K562 (cell line): ENCODE measurements at regions not wholly inside any gene's neighbourhood (a gene's known extent, or its start where the extent isn't known, plus 50 kb on each side); places are given as distances from the start of the nearest gene placed in this dataset.

ENCODE experiments used
- ATAC-seq: fragments of 200-7000 bp; cut with Tn5 transposase; 3 replicates; pipeline ENCODE4 v1.9.1; 2020; ENCODE audit warnings: moderate library complexity
- BruUV-seq: library from RNA; stranded (reverse); fragments of 400-500 nt; replicated peaks from 2 replicates; lab custom pipeline; 2021; lab: Mats Ljungman, UMichigan
- CTCF ChIA-PET: fragments of 300-600 bp; formaldehyde crosslinking; extraction: SDS; loops from one replicate; lab custom pipeline; 2021; ENCODE audit warnings: low intra/inter-chr PET ratio; lab: Yijun Ruan, JAX
- POLR2A ChIA-PET: fragments of 300-600, 350-650 bp; sonication (Branson Sonifier 250); formaldehyde crosslinking; extraction: SDS; loops from one replicate; lab custom pipeline; 2021; ENCODE audit warnings: antibody characterized with exemption, inconsistent platforms; lab: Yijun Ruan, JAX
- DNase-seq, 4 experiments: peaks; one replicate each; pipeline versions ENCODE4 v3.0.0 to v3.0.0-alpha.2; 2011 to 2018; ENCODE audit warnings: low spot score in 3 of 4, mixed read lengths in 3 of 4; ENCODE audit errors: extremely low read depth in 1 of 4
- FAIRE-seq: peaks from 2 replicates; lab custom pipeline; 2011; peaks lifted over from hg19 to GRCh38; lab: Jason Lieb, UNC
- H2AFZ ChIP-seq: 2 replicates; pipeline ENCODE4 v1.6.0; 2011; ENCODE audit warnings: low read depth, low read length, control low read depth, inconsistent platforms
- H3K27ac ChIP-seq: fragments of 200-600 bp; 3 replicates; pipeline ENCODE4 v1.8.0; 2011; ENCODE audit warnings: low read depth, mild to moderate bottlenecking, control low read depth, inconsistent platforms, low read length, moderate library complexity, mixed read lengths; ENCODE audit errors: extremely low read depth
- H3K27me3 ChIP-seq, 2 experiments: fragments of 300-600 bp in 1 of 2; 2 replicates in 1 of 2; 3 replicates in 1 of 2; pipeline versions ENCODE4 v1.6.0 to v1.8.0; 2011; ENCODE audit warnings: inconsistent platforms in 2 of 2, low read length in 2 of 2, mild to moderate bottlenecking in 1 of 2, mixed read lengths in 1 of 2, moderate library complexity in 1 of 2; ENCODE audit not compliant: control insufficient read depth in 2 of 2, insufficient read depth in 2 of 2
- H3K36me3 ChIP-seq: fragments of 300-600 bp; 3 replicates; pipeline ENCODE4 v1.8.0; 2011; ENCODE audit warnings: mild to moderate bottlenecking, low read length, inconsistent platforms; ENCODE audit not compliant: control insufficient read depth, insufficient read depth
- H3K4me1 ChIP-seq, 2 experiments: fragments of 200-600 bp in 1 of 2; replicated peaks in 1 of 2; 2 replicates in 1 of 2; 3 replicates in 1 of 2; pipeline versions ENCODE4 v1.5.1 to v1.8.0; 2011; ENCODE audit warnings: inconsistent platforms in 2 of 2, low read length in 2 of 2, mild to moderate bottlenecking in 1 of 2, mixed read lengths in 1 of 2, moderate library complexity in 1 of 2; ENCODE audit not compliant: control insufficient read depth in 2 of 2, insufficient read depth in 2 of 2
- H3K4me2 ChIP-seq: 2 replicates; pipeline ENCODE4 v1.6.1; 2011; ENCODE audit warnings: low read length, control low read depth, inconsistent platforms, mixed read lengths; ENCODE audit not compliant: insufficient read depth
- H3K4me3 ChIP-seq: fragments of 200-600 bp; sonication (generic), shearing (Covaris generic); 2 replicates; pipeline ENCODE4 v1.5.1; 2016; ENCODE audit warnings: control low read depth, inconsistent platforms
- H3K79me2 ChIP-seq: fragments of 200-600 bp; 3 replicates; pipeline ENCODE4 v1.8.0; 2011; ENCODE audit warnings: low read length, inconsistent platforms; ENCODE audit not compliant: control insufficient read depth, insufficient read depth
- H3K9ac ChIP-seq, 2 experiments: 2 replicates each; pipeline versions ENCODE4 v1.6.0 to v1.6.1; 2011; ENCODE audit warnings: low read depth in 2 of 2, low read length in 2 of 2, control low read depth in 1 of 2, inconsistent platforms in 1 of 2, mild to moderate bottlenecking in 1 of 2, mixed read lengths in 1 of 2; ENCODE audit not compliant: insufficient read depth in 1 of 2
- H3K9me1 ChIP-seq: one replicate; pipeline ENCODE4 v1.6.0; 2011; ENCODE audit warnings: inconsistent platforms, mild to moderate bottlenecking, low read length, moderate library complexity; ENCODE audit not compliant: control insufficient read depth, insufficient read depth
- H3K9me3 ChIP-seq: replicated peaks from 2 replicates; pipeline ENCODE4 v1.5.1; 2011; ENCODE audit warnings: low read depth, low read length, inconsistent platforms; ENCODE audit not compliant: control insufficient read depth, insufficient read depth
- H4K20me1 ChIP-seq: replicated peaks from 2 replicates; pipeline ENCODE4 v1.6.1; 2011; ENCODE audit warnings: low read length, inconsistent platforms, mixed read lengths; ENCODE audit not compliant: control insufficient read depth, insufficient read depth
- ATF2 ChIP-seq: sonication (generic); formaldehyde crosslinking; IDR thresholded peaks from 2 replicates; pipeline ENCODE4 v1.8.1; 2022; ENCODE audit warnings: missing genetic modification reagents
- CHD2 ChIP-seq: IDR thresholded peaks from 2 replicates; pipeline ENCODE4 v1.6.1; 2011; ENCODE audit warnings: low read depth, low read length
- GATAD2B ChIP-seq: fragments of 450-650 bp; IDR thresholded peaks from 2 replicates; pipeline ENCODE4 v1.6.1; 2017; ENCODE audit warnings: mild to moderate bottlenecking, borderline replicate concordance
- GTF2F1 ChIP-seq: IDR thresholded peaks from 2 replicates; pipeline ENCODE4 v1.6.1; 2011; ENCODE audit warnings: low read depth, low read length, improper control_type of control experiment
- MEIS2 ChIP-seq: fragments of 450-650 bp; IDR thresholded peaks from 2 replicates; pipeline ENCODE4 v1.6.1; 2014; ENCODE audit warnings: mild to moderate bottlenecking; ENCODE audit not compliant: partially characterized antibody
- NR0B1 ChIP-seq: fragments of 450-650 bp; IDR thresholded peaks from one replicate; pipeline ENCODE4 v1.6.1; 2018; ENCODE audit warnings: mild to moderate bottlenecking, moderate library complexity; ENCODE audit not compliant: partially characterized antibody
- SRSF7 ChIP-seq: fragments of 200-400 bp; formaldehyde crosslinking; optimal IDR thresholded peaks from 2 replicates; pipeline ENCODE3; 2017; ENCODE audit warnings: mild to moderate bottlenecking, low read depth, low read length
- ZKSCAN8 ChIP-seq: fragments of 200-800 bp; sonication (Bioruptor generic); IDR thresholded peaks from 2 replicates; pipeline ENCODE4 v1.6.1; 2016; ENCODE audit warnings: missing genetic modification characterization, missing compliant biosample characterization
- ZNF318 ChIP-seq, 2 experiments: fragments of 450-650 bp; IDR thresholded peaks; 2 replicates each; pipeline ENCODE4 v1.6.1; 2016; ENCODE audit warnings: mild to moderate bottlenecking in 2 of 2, borderline replicate concordance in 1 of 2, low read depth in 1 of 2, moderate library complexity in 1 of 2
- WGBS: fragments of 100-300 bp; shearing (Covaris generic); methylation state at CpG from one replicate; pipeline ENCODE4 v1.1.6; 2016; ENCODE audit warnings: low coverage, mixed read lengths; ENCODE audit not compliant: insufficient coverage; ENCODE audit errors: missing lambda C conversion rate; 5-methylcytosine and 5-hydroxymethylcytosine counted together
- in situ Hi-C: fragments of 300-500 bp; cut with MboI; formaldehyde crosslinking; loops from 4 replicates; pipeline ENCODE4 v1.15.0; 2018; ENCODE audit warnings: inconsistent platforms, mixed read lengths
- intact Hi-C: fragments of 100-400 bp; cut with micrococcal nuclease; formaldehyde crosslinking; loops from 2 replicates; pipeline ENCODE4 v1.14.2; 2022

- ChIA-PET CTCF (no interaction called here), POLR2A (no interaction called here)
- Histone ChIP-seq H3K27ac (no peak overlapping the region), H3K36me3 (no peaks in the 10 kb centered on the region), H3K9ac (no peak overlapping the region), H4K20me1 (no peaks in the 10 kb centered on the region), H3K9me3 (no peaks in the 10 kb centered on the region), H3K4me3 (no peak overlapping the region), H3K79me2 (no peaks in the 10 kb centered on the region), H2AFZ (no peak overlapping the region), H3K4me2 (no peak overlapping the region), H3K9me1 (no peaks in the 10 kb centered on the region), H3K4me1 (no peaks in the 10 kb centered on the region), H3K27me3 (peaks cover 4 to 21% of the 10 kb centered on the region in 2 experiments; a peak in 4 of 5 replicates)
- in situ Hi-C loops: no loop called here
- intact Hi-C loops: no loop called here
- no peak for ATAC-seq
- WGBS: 5% methylated on average over 5 of the region's 5 CpGs
- TF ChIP-seq ZKSCAN8 (CRISPR knock-in tag): no peak
- TF ChIP-seq ATF2: no peak
- TF ChIP-seq NR0B1: no peak
- no peak for TF ChIP-seq CHD2
- TF ChIP-seq SRSF7: no peak
- no peak for TF ChIP-seq ZNF318 (IDR thresholded peaks at IDR 0.05; ENCODE audit: borderline replicate concordance in 1 of 2, low read depth in 1 of 2)
- TF ChIP-seq GTF2F1: no peak
- no peak for TF ChIP-seq MEIS2
- TF ChIP-seq GATAD2B: no peak
- no peak for DNase-seq
- BruUV-seq: no TSS peak
- no peak for FAIRE-seq
Observed at GRCh38 chr2:41924024-41924423, 123.8 kb upstream of the PKDCC start.
